GM23338 (cell line): ENCODE measurements at regions not wholly inside any gene's neighbourhood (a gene's known extent, or its start where the extent isn't known, plus 50 kb on each side); places are given as distances from the start of the nearest gene placed in this dataset.

Source experiments
- ATAC-seq: fragments of 200-7000 bp; cut with Tn5 transposase; 3 replicates; pipeline ENCODE4 v1.9.1; 2020
- DNase-seq: peaks from one replicate; pipeline ENCODE4 v3.0.0-alpha.2; 2015; ENCODE audit warnings: low spot score
- H2AFZ ChIP-seq: fragments of 200-600 bp; sonication (generic); 2 replicates; pipeline ENCODE4 v1.8.0; 2016; ENCODE audit warnings: antibody characterized with exemption, mild to moderate bottlenecking, moderate library complexity
- H3F3A ChIP-seq: fragments of 200-600 bp; sonication (generic); replicated peaks from 2 replicates; pipeline ENCODE4 v1.8.0; 2017; ENCODE audit warnings: antibody characterized with exemption, mixed run types, low read depth
- H3K27ac ChIP-seq: fragments of 200-600 bp; sonication (generic); 2 replicates; pipeline ENCODE4 v1.6.1; 2016; ENCODE audit warnings: low read depth
- H3K27me3 ChIP-seq: fragments of 200-600 bp; sonication (generic); 2 replicates; pipeline ENCODE4 v1.8.0; 2016; ENCODE audit warnings: mild to moderate bottlenecking, mixed run types, moderate library complexity; ENCODE audit not compliant: insufficient read depth
- H3K36me3 ChIP-seq: fragments of 200-600 bp; sonication (generic); 2 replicates; pipeline ENCODE4 v1.8.0; 2016; ENCODE audit warnings: mild to moderate bottlenecking; ENCODE audit not compliant: insufficient read depth
- H3K4me1 ChIP-seq: fragments of 200-600 bp; sonication (generic); 2 replicates; pipeline ENCODE4 v1.8.0; 2016; ENCODE audit warnings: mild to moderate bottlenecking, moderate library complexity; ENCODE audit not compliant: insufficient read depth
- H3K4me2 ChIP-seq: fragments of 200-600 bp; sonication (generic); 2 replicates; pipeline ENCODE4 v1.7.1; 2017; ENCODE audit warnings: mixed run types
- H3K4me3 ChIP-seq: fragments of 200-600 bp; sonication (generic); 2 replicates; pipeline ENCODE4 v1.6.1; 2016; ENCODE audit warnings: mixed run types
- H3K79me2 ChIP-seq: fragments of 200-600 bp; sonication (generic); replicated peaks from 2 replicates; pipeline ENCODE4 v1.8.0; 2017; ENCODE audit warnings: mild to moderate bottlenecking; ENCODE audit not compliant: insufficient read depth
- H3K9me2 ChIP-seq: fragments of 200-600 bp; sonication (generic); 2 replicates; pipeline ENCODE4 v1.8.0; 2017; ENCODE audit not compliant: insufficient read depth
- H4K20me1 ChIP-seq: fragments of 200-600 bp; sonication (generic); replicated peaks from 2 replicates; pipeline ENCODE4 v1.8.0; 2017; ENCODE audit warnings: mild to moderate bottlenecking; ENCODE audit not compliant: insufficient read depth
- H3K27ac Mint-ChIP-seq: 2 replicates; pipeline ENCODE4 v1.8.0; 2020; ENCODE audit warnings: inconsistent platforms, mild to moderate bottlenecking, moderate library complexity, mixed read lengths
- H3K27me3 Mint-ChIP-seq: 3 replicates; pipeline ENCODE4 v1.8.0; 2022; ENCODE audit warnings: low read depth, mild to moderate bottlenecking, moderate library complexity, mixed read lengths, inconsistent platforms; ENCODE audit not compliant: insufficient read depth, poor library complexity
- H3K36me3 Mint-ChIP-seq: 3 replicates; pipeline ENCODE4 v1.8.0; 2021; ENCODE audit warnings: low read depth, mild to moderate bottlenecking, inconsistent platforms, moderate library complexity, mixed read lengths
- H3K4me1 Mint-ChIP-seq: 3 replicates; pipeline ENCODE4 v1.8.0; 2020; ENCODE audit warnings: mild to moderate bottlenecking, inconsistent platforms, mixed read lengths
- H3K4me3 Mint-ChIP-seq: 3 replicates; pipeline ENCODE4 v1.8.0; 2021; ENCODE audit warnings: moderate library complexity, mild to moderate bottlenecking, inconsistent platforms, mixed read lengths
- H3K9me3 Mint-ChIP-seq: 3 replicates; pipeline ENCODE4 v1.8.0; 2020; ENCODE audit warnings: moderate library complexity, mild to moderate bottlenecking, inconsistent platforms, mixed read lengths
- EZH2 ChIP-seq: fragments of 200-600 bp; sonication (generic); IDR thresholded peaks from one replicate; pipeline ENCODE4 v1.8.0; 2017; ENCODE audit warnings: antibody characterized with exemption, mild to moderate bottlenecking, low read depth; ENCODE audit not compliant: unreplicated experiment
- EZH2phosphoT487 ChIP-seq: fragments of 200-600 bp; sonication (generic); IDR thresholded peaks from one replicate; pipeline ENCODE4 v1.8.1; 2018; ENCODE audit warnings: antibody characterized with exemption; ENCODE audit not compliant: unreplicated experiment
- JUNB ChIP-seq: IDR thresholded peaks from one replicate; pipeline ENCODE4 v1.6.1; 2016; ENCODE audit warnings: antibody characterized with exemption; ENCODE audit not compliant: unreplicated experiment
- NANOG ChIP-seq: IDR thresholded peaks from 2 replicates; pipeline ENCODE4 v1.6.1; 2016; ENCODE audit warnings: antibody characterized with exemption, borderline replicate concordance
- POLR2AphosphoS5 ChIP-seq: IDR thresholded peaks from 2 replicates; pipeline ENCODE4 v1.6.1; 2016; ENCODE audit warnings: antibody characterized with exemption, low read depth
- REST ChIP-seq: IDR thresholded peaks from one replicate; pipeline ENCODE4 v1.6.1; 2018; ENCODE audit warnings: antibody characterized with exemption; ENCODE audit not compliant: unreplicated experiment
- ZNF331 ChIP-seq: fragments of 250-450 bp; sonication (Bioruptor Pico); IDR thresholded peaks from 2 replicates; pipeline ENCODE4 v1.5.0; 2020; ENCODE audit warnings: low read depth, mild to moderate bottlenecking, moderate library complexity
- TF ChIP-seq, protein P1 (sequence below), 2 experiments: fragments of 200-600 bp in 1 of 2; sonication (generic) in 1 of 2; conservative IDR thresholded peaks; 2 replicates each; pipeline versions ENCODE4 v1.5.1 to v1.6.1; 2016 to 2017; ENCODE audit warnings: antibody characterized with exemption in 2 of 2, low read depth in 2 of 2, mild to moderate bottlenecking in 2 of 2, moderate library complexity in 1 of 2

- TF ChIP-seq, protein P1, sequence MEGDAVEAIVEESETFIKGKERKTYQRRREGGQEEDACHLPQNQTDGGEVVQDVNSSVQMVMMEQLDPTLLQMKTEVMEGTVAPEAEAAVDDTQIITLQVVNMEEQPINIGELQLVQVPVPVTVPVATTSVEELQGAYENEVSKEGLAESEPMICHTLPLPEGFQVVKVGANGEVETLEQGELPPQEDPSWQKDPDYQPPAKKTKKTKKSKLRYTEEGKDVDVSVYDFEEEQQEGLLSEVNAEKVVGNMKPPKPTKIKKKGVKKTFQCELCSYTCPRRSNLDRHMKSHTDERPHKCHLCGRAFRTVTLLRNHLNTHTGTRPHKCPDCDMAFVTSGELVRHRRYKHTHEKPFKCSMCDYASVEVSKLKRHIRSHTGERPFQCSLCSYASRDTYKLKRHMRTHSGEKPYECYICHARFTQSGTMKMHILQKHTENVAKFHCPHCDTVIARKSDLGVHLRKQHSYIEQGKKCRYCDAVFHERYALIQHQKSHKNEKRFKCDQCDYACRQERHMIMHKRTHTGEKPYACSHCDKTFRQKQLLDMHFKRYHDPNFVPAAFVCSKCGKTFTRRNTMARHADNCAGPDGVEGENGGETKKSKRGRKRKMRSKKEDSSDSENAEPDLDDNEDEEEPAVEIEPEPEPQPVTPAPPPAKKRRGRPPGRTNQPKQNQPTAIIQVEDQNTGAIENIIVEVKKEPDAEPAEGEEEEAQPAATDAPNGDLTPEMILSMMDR (conservative IDR thresholded peaks at IDR 0.05; ENCODE audit: low read depth in 2 of 2) = no peak
- TF ChIP-seq EZH2 (no peak), ZNF331 (CRISPR knock-in tag) (no peak), POLR2AphosphoS5 (no peak), REST (no peak), NANOG (no peak)
Observed at GRCh38 chr9:102047549-102047948, 309.1 kb upstream of the GRIN3A start (continued).

- Mint-ChIP-seq H3K9me3 (peaks cover 92% of the 10 kb centered on the region), H3K4me3 (no peak overlapping the region), H3K27me3 (no peaks in the 10 kb centered on the region), H3K4me1 (no peaks in the 10 kb centered on the region), H3K27ac (no peak overlapping the region), H3K36me3 (peaks cover 23% of the 10 kb centered on the region; the same call in 2 of the 3 replicates)
- Histone ChIP-seq H4K20me1 (no peaks in the 10 kb centered on the region), H3K79me2 (no peaks in the 10 kb centered on the region), H3K36me3 (no peaks in the 10 kb centered on the region), H3K27ac (no peak overlapping the region), H3K9me2 (no peaks in the 10 kb centered on the region), H3K4me2 (no peak overlapping the region), H3K27me3 (no peaks in the 10 kb centered on the region), H3F3A (no peaks in the 10 kb centered on the region), H3K4me3 (no peak overlapping the region), H2AFZ (no peak overlapping the region), H3K4me1 (no peaks in the 10 kb centered on the region)
- ATAC-seq = no peak
- DNase-seq = no peak
- no peak for TF ChIP-seq REST
- TF ChIP-seq POLR2AphosphoS5 = no peak
- no peak for TF ChIP-seq ZNF331 (CRISPR knock-in tag)
- TF ChIP-seq, protein P1 (conservative IDR thresholded peaks at IDR 0.05; ENCODE audit: low read depth in 2 of 2) = no peak
- no peak for TF ChIP-seq JUNB
- no peak for TF ChIP-seq EZH2phosphoT487
Observed at GRCh38 chr9:102044133-102044532, 305.7 kb upstream of the GRIN3A start.
